ENCODE measurements at regions not wholly inside any gene's neighbourhood (a gene's known extent, or its start where the extent isn't known, plus 50 kb on each side); places are given as distances from the start of the nearest gene placed in this dataset.

DNA sequence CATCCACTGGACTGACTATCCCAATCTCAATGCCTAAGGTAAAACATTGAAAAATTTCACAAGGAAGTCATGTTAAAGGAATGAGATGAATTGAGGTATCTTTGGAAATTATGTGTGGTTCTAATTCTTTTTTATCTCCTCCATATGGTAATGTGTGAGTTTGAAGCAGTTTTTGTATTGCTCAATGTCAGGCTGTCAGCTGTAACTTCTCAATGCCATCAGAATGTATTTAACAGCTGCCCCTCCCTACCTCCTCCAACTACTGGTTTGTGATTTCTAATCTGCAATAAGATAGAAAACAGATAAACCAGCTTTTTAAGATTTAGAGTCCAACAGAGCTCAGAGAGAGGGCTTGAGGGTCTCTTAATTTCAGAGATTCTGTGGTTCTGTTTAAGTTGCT is 1005.8 kb upstream of the ADGRB3 start:
- TF ChIP-seq, protein P1, sequence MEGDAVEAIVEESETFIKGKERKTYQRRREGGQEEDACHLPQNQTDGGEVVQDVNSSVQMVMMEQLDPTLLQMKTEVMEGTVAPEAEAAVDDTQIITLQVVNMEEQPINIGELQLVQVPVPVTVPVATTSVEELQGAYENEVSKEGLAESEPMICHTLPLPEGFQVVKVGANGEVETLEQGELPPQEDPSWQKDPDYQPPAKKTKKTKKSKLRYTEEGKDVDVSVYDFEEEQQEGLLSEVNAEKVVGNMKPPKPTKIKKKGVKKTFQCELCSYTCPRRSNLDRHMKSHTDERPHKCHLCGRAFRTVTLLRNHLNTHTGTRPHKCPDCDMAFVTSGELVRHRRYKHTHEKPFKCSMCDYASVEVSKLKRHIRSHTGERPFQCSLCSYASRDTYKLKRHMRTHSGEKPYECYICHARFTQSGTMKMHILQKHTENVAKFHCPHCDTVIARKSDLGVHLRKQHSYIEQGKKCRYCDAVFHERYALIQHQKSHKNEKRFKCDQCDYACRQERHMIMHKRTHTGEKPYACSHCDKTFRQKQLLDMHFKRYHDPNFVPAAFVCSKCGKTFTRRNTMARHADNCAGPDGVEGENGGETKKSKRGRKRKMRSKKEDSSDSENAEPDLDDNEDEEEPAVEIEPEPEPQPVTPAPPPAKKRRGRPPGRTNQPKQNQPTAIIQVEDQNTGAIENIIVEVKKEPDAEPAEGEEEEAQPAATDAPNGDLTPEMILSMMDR (conservative IDR thresholded peaks at IDR 0.05; ENCODE audit: low read depth, low read length) = no peak
- no peak for TF ChIP-seq EZH2phosphoT487 (IDR thresholded peaks at IDR 0.05; ENCODE audit: borderline replicate concordance, low read length)
- TF ChIP-seq EZH2 (IDR thresholded peaks at IDR 0.05; ENCODE audit: low read length, unreplicated experiment) = no peak
